ENCODE measurements at regions not wholly inside any gene's neighbourhood (a gene's known extent, or its start where the extent isn't known, plus 50 kb on each side); places are given as distances from the start of the nearest gene placed in this dataset.

GRCh38 chr4:163866728-163867315, 372.3 kb downstream of the TMA16 start:
- no peak for DNase-seq (ENCODE audit: low read depth)
- no peak for TF ChIP-seq CTCF (IDR thresholded peaks at IDR 0.05; ENCODE audit: control insufficient read depth, insufficient read depth, low read depth, low read length, missing control alignments)
- no peak overlapping the region for H3K4me3 ChIP-seq (ENCODE audit: control insufficient read depth, low read depth, low read length)

DNA sequence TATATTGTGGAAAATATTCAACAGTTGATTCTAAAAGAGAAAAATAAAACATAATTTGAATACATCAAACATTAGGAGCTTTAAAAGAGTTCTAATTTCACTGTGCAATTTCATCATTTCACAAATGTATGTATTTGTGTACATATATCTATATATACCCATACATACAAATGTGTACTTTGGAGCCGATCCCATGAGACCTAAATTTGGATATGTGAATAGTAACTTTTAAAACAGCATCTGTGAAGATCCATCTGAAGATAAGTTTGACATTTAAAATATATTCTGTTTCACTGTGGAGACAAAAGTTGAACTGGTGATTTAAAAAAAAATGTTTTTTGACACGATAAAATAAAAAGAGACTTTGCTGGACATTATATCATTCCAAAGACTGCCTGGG, 374.0 kb downstream of the TMA16 start:
- no peak for TF ChIP-seq CTCF (IDR thresholded peaks at IDR 0.05; ENCODE audit: control insufficient read depth, insufficient read depth, low read depth, low read length, missing control alignments)
- no peak for DNase-seq (ENCODE audit: low read depth)
- H3K4me3 ChIP-seq (ENCODE audit: control insufficient read depth, low read depth, low read length), result no peak overlapping the region

GRCh38 chr4:163871078-163871477, 376.6 kb downstream of the TMA16 start:
- no peak overlapping the region for H3K4me3 ChIP-seq (ENCODE audit: control insufficient read depth, low read depth, low read length)
- DNase-seq (ENCODE audit: low read depth), result no peak
- TF ChIP-seq CTCF (IDR thresholded peaks at IDR 0.05; ENCODE audit: control insufficient read depth, insufficient read depth, low read depth, low read length, missing control alignments), result no peak

GRCh38 chr4:163875327-163875726, 380.8 kb downstream of the TMA16 start:
- no peak overlapping the region for H3K4me3 ChIP-seq (ENCODE audit: control insufficient read depth, low read depth, low read length)
- TF ChIP-seq CTCF (IDR thresholded peaks at IDR 0.05; ENCODE audit: control insufficient read depth, insufficient read depth, low read depth, low read length, missing control alignments), result no peak
- DNase-seq (ENCODE audit: low read depth), result no peak

- no peak for DNase-seq (ENCODE audit: low read depth)
- no peak for TF ChIP-seq CTCF (IDR thresholded peaks at IDR 0.05; ENCODE audit: control insufficient read depth, insufficient read depth, low read depth, low read length, missing control alignments)
- H3K4me3 ChIP-seq (ENCODE audit: control insufficient read depth, low read depth, low read length), result no peak overlapping the region
These were observed 384.0 kb downstream of the TMA16 start for GRCh38 chr4:163878336-163879121.

GRCh38 chr4:163892417-163892816, 397.9 kb downstream of the TMA16 start:
- no peak for TF ChIP-seq CTCF (IDR thresholded peaks at IDR 0.05; ENCODE audit: control insufficient read depth, insufficient read depth, low read depth, low read length, missing control alignments)
- no peak for DNase-seq (ENCODE audit: low read depth)
- H3K4me3 ChIP-seq (ENCODE audit: control insufficient read depth, low read depth, low read length), result no peak overlapping the region

Measured in AG09309 (cell line).